IPS-20b (cell line): ENCODE measurements at regions not wholly inside any gene's neighbourhood (a gene's known extent, or its start where the extent isn't known, plus 50 kb on each side); places are given as distances from the start of the nearest gene placed in this dataset.

Source experiments
- H3K27ac ChIP-seq: one replicate; pipeline ENCODE4 v1.5.1; 2013; ENCODE audit warnings: low read length
- H3K27me3 ChIP-seq: 2 replicates; pipeline ENCODE4 v1.6.1; 2013; ENCODE audit warnings: mild to moderate bottlenecking, low read length, inconsistent platforms; ENCODE audit not compliant: insufficient read depth
- H3K36me3 ChIP-seq: 2 replicates; pipeline ENCODE4 v1.6.1; 2013; ENCODE audit warnings: low read depth, mild to moderate bottlenecking, inconsistent platforms, low read length, moderate library complexity; ENCODE audit not compliant: insufficient read depth
- H3K4me1 ChIP-seq: 2 replicates; pipeline ENCODE4 v1.6.1; 2013; ENCODE audit warnings: mild to moderate bottlenecking, control low read depth, inconsistent platforms, low read length, moderate library complexity; ENCODE audit not compliant: insufficient read depth
- H3K4me3 ChIP-seq: 2 replicates; pipeline ENCODE4 v1.5.1; 2013; ENCODE audit warnings: mild to moderate bottlenecking, low read length, inconsistent platforms
- H3K9ac ChIP-seq: 2 replicates; pipeline ENCODE4 v1.6.1; 2013; ENCODE audit warnings: low read depth, mild to moderate bottlenecking, inconsistent platforms, low read length, moderate library complexity
- H3K9me3 ChIP-seq: 2 replicates; pipeline ENCODE4 v1.6.1; 2013; ENCODE audit warnings: mild to moderate bottlenecking, low read depth, low read length, inconsistent platforms; ENCODE audit not compliant: insufficient read depth

GRCh38 chr4:144494280-144494679, 151.7 kb upstream of the HHIP start:
- no peak overlapping the region for H3K4me3 ChIP-seq
- H3K27me3 ChIP-seq: no peaks in the 10 kb centered on the region
- H3K9ac ChIP-seq: no peak overlapping the region
- no peaks in the 10 kb centered on the region for H3K36me3 ChIP-seq
- peaks cover 5% of the 10 kb centered on the region; the same call in 1 of the 2 replicates for H3K4me1 ChIP-seq
- H3K27ac ChIP-seq: no peak overlapping the region
- no peaks in the 10 kb centered on the region for H3K9me3 ChIP-seq

DNA sequence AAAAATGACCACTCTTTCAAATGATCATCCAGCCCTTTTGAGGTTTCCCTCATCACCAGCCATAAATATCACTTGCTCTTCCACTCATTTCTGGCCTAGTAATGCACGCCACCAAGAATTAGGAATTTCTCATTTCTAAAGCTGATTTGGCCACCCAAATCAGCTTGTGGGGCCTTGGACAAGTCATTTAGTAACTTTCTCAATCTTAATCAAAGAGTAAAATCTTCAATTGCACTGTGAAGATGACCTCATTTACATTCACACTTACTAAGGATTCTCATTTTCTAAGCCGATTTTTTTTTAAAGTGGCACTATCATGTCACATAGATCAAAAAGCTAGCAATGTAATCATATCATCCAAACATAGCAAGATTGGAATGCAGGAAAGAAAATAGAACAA, 150.0 kb upstream of the HHIP start:
- H3K9ac ChIP-seq: no peak overlapping the region
- no peaks in the 10 kb centered on the region for H3K9me3 ChIP-seq
- H3K4me1 ChIP-seq: peaks cover 5% of the 10 kb centered on the region; the same call in 1 of the 2 replicates
- H3K36me3 ChIP-seq: no peaks in the 10 kb centered on the region
- no peak overlapping the region for H3K4me3 ChIP-seq
- no peaks in the 10 kb centered on the region for H3K27me3 ChIP-seq
- H3K27ac ChIP-seq: no peak overlapping the region

GRCh38 chr4:144499777-144500176, 146.2 kb upstream of the HHIP start:
- Histone ChIP-seq H3K36me3 (no peaks in the 10 kb centered on the region), H3K27me3 (no peaks in the 10 kb centered on the region), H3K4me3 (no peak overlapping the region), H3K4me1 (no peaks in the 10 kb centered on the region), H3K9ac (no peak overlapping the region), H3K9me3 (no peaks in the 10 kb centered on the region), H3K27ac (no peak overlapping the region)

DNA sequence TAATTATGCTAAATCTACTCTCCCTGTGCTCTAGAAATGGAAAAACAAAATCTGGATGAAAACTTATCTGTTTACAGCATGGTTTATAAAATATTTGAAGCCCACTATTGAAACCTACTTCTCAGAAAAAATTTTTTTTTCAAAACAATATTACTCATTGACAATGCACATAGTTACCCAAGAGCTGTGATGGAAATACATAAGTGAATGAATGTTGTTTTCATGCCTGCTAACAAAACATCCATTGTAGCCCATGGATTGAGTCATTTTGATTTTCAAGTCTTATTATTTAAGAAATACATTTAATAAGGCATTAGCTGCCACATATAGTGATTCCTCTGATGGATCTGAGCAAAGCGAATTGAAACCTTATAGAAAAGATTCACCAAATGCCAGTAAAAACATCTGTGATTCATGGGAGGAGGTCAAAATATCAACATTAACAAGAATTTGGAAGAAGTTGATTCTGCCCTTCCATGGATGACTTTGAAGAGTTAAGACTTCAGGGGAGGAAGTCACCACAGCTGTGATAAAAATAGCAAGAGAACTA, 144.7 kb upstream of the HHIP start:
- no peaks in the 10 kb centered on the region for H3K9me3 ChIP-seq
- no peak overlapping the region for H3K4me3 ChIP-seq
- no peaks in the 10 kb centered on the region for H3K36me3 ChIP-seq
- no peak overlapping the region for H3K27ac ChIP-seq
- no peak overlapping the region for H3K9ac ChIP-seq
- no peaks in the 10 kb centered on the region for H3K27me3 ChIP-seq
- H3K4me1 ChIP-seq: no peaks in the 10 kb centered on the region

DNA sequence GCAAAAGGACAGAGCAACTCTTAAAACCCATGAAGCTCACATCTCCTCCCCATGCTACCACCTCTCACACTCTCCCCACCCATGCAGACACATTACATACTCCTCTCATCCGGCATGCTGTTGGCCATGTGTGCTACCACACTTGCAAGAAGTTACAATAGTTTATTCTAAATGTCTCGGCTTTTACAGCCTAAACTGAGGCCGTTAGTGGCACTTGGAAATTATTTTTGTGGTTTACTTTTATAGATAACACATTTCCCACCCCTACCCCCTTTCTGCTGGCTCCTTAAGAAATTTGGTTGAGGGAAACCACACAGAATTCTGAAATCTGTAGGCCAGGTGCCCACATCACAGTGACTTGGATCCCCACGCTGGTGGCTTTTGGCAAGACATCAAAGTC, 141.1 kb upstream of the HHIP start:
- H3K27me3 ChIP-seq: no peaks in the 10 kb centered on the region
- H3K9ac ChIP-seq: no peak overlapping the region
- H3K9me3 ChIP-seq: no peaks in the 10 kb centered on the region
- H3K4me1 ChIP-seq: peaks cover 3% of the 10 kb centered on the region; the same call in 1 of the 2 replicates
- H3K27ac ChIP-seq: no peak overlapping the region
- no peak overlapping the region for H3K4me3 ChIP-seq
- no peaks in the 10 kb centered on the region for H3K36me3 ChIP-seq

DNA sequence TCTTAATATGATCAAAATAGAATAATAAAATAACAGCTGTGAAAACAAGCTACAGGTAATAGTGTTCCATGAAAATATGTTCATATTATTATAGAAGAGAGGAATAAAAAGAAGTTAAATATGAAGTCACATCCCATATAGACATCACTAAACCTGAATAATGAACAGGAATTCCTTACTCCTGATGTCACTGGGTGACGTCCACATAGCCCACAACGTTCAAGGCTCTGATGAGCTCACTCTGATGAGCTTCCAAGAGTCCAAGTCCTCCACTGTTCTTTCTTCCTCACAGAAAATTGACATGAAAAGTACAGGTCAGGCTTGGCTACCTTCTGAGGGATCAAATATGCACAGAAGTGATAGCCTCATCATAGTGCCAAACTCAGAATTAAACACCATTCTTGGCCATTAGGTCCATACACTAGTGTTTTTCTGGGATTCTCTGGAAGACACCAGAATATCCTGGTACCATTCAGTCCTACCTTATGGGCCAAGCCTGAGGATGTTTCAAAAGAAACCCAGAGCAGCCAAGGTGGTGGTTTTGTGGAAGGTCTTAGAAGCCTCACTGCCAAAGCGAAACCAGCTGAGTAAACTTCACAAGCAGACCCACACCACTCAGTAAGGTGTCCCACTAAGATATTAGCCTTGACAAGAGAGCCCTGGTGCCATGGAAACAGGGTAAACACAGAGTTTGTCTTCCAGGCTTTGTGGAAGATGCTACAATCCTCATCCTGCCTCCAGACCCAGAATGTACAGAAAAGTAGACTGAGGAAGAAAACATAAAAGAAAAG, 138.4 kb upstream of the HHIP start:
- Histone ChIP-seq H3K9ac (no peak overlapping the region), H3K4me1 (peaks cover 3% of the 10 kb centered on the region; the same call in 1 of the 2 replicates), H3K4me3 (no peak overlapping the region)

GRCh38 chr4:144509088-144510015, 136.6 kb upstream of the HHIP start:
- Histone ChIP-seq H3K4me3 (no peak overlapping the region), H3K9ac (no peak overlapping the region)

More for the DNA sequence above, 138.4 kb upstream of the HHIP start:
- Histone ChIP-seq H3K27ac (no peak overlapping the region), H3K9me3 (no peaks in the 10 kb centered on the region), H3K36me3 (no peaks in the 10 kb centered on the region), H3K27me3 (no peaks in the 10 kb centered on the region)

DNA sequence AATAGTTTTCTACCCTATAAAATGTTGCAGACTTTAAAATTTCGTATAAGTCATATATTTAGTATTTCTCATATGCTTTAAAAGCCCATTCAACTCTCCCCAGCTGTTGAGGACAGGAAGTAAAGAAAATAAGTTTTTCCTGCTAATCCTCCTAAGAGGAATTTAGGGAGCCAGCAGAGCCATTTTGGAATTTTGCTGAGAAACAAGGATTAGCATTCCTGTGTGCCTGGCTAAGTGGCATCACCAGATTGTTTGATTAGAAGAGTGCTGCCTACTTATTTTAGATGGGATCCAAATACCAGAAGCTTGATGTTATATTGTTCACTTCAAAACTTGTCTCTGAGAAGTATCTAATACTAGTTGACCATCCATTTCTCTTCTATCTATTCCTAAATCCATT, 131.2 kb upstream of the HHIP start:
- no peaks in the 10 kb centered on the region for H3K9me3 ChIP-seq
- no peak overlapping the region for H3K4me3 ChIP-seq
- no peak overlapping the region for H3K9ac ChIP-seq
- no peaks in the 10 kb centered on the region for H3K27me3 ChIP-seq
- no peaks in the 10 kb centered on the region for H3K36me3 ChIP-seq
- no peaks in the 10 kb centered on the region; the same call in 1 of the 2 replicates for H3K4me1 ChIP-seq
- no peak overlapping the region for H3K27ac ChIP-seq

More at GRCh38 chr4:144509088-144510015, 136.6 kb upstream of the HHIP start:
- Histone ChIP-seq H3K36me3 (no peaks in the 10 kb centered on the region), H3K9me3 (no peaks in the 10 kb centered on the region), H3K4me1 (peaks cover 3% of the 10 kb centered on the region; the same call in 1 of the 2 replicates), H3K27me3 (no peaks in the 10 kb centered on the region), H3K27ac (no peak overlapping the region)

- no peaks in the 10 kb centered on the region for H3K27me3 ChIP-seq
- H3K9me3 ChIP-seq: no peaks in the 10 kb centered on the region
- no peaks in the 10 kb centered on the region for H3K4me1 ChIP-seq
- no peak overlapping the region for H3K27ac ChIP-seq
- H3K4me3 ChIP-seq: no peak overlapping the region
- H3K36me3 ChIP-seq: no peaks in the 10 kb centered on the region
- H3K9ac ChIP-seq: no peak overlapping the region
These were observed 127.6 kb upstream of the HHIP start for GRCh38 chr4:144518181-144518895.

DNA sequence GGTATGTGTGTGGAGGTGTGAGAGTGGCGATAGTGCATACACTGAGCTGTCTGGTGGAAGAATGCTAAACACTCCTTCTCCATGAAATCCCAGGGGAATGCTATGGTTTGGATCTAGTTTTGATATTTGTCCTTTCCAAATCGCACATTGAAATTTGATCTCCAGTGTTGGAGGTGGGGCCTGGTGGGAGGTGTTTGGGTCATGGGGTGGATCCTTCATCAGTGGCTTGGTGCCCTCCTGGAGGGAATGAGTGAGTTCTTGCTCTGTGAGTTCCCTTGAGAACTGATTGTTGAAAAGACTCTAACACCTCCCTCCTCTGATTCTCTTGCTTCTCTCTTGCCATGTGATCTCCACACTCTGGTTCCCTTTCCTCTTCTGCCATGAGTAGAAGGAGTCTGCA, 114.1 kb upstream of the HHIP start:
- Histone ChIP-seq H3K9ac (no peak overlapping the region), H3K4me1 (no peaks in the 10 kb centered on the region), H3K9me3 (no peaks in the 10 kb centered on the region), H3K27me3 (no peaks in the 10 kb centered on the region), H3K4me3 (no peak overlapping the region), H3K27ac (no peak overlapping the region), H3K36me3 (no peaks in the 10 kb centered on the region)

GRCh38 chr4:144547678-144548298, 98.2 kb upstream of the HHIP start:
- H3K9ac ChIP-seq: no peak overlapping the region
- H3K27me3 ChIP-seq: no peaks in the 10 kb centered on the region
- H3K4me3 ChIP-seq: no peak overlapping the region
- no peaks in the 10 kb centered on the region for H3K36me3 ChIP-seq
- no peak overlapping the region for H3K27ac ChIP-seq
- H3K4me1 ChIP-seq: no peaks in the 10 kb centered on the region
- no peaks in the 10 kb centered on the region; the same call in 1 of the 2 replicates for H3K9me3 ChIP-seq
